ENCODE measurements at regions not wholly inside any gene's neighbourhood (a gene's known extent, or its start where the extent isn't known, plus 50 kb on each side); places are given as distances from the start of the nearest gene placed in this dataset.

- no peaks in the 10 kb centered on the region for H3K27me3 ChIP-seq
- H3K4me3 ChIP-seq, result no peak overlapping the region
- H3K36me3 ChIP-seq, result no peaks in the 10 kb centered on the region
- no peaks in the 10 kb centered on the region for H3K4me1 ChIP-seq (ENCODE audit: insufficient read depth)
- 32 to 51% (median 46%) methylated on average over 3 of the region's 3 CpGs for WGBS, 3 donors
- no peaks in the 10 kb centered on the region for H3K9me3 ChIP-seq
- intact Hi-C loops (cut with DNase I), result no loop called here
- DNase-seq, result no peak
- no peak for TF ChIP-seq POLR2A (IDR thresholded peaks at IDR 0.05)
- TF ChIP-seq CTCF (IDR thresholded peaks at IDR 0.05), result no peak
- TF ChIP-seq EP300 (IDR thresholded peaks at IDR 0.05), result no peak
- no peak overlapping the region for H3K27ac ChIP-seq
Observed at GRCh38 chr1:218939095-218939494, 234.6 kb upstream of the LYPLAL1 start.

- intact Hi-C loops (cut with DNase I), result loop anchor here in 1 of 4 donors (10.0 kb wide), 1 partner anchor 312 kb away; no protein-coding TSS in a partner anchor
- Histone ChIP-seq H3K36me3 (no peaks in the 10 kb centered on the region), H3K27ac (no peak overlapping the region), H3K27me3 (no peaks in the 10 kb centered on the region), H3K4me3 (no peak overlapping the region), H3K4me1 (ENCODE audit: insufficient read depth) (no peaks in the 10 kb centered on the region), H3K9me3 (no peaks in the 10 kb centered on the region)
- DNase-seq, result peak in 2 of 5 donors; percentile 12 to 24
- no peak for TF ChIP-seq CTCF (IDR thresholded peaks at IDR 0.05)
- no peak for TF ChIP-seq POLR2A (IDR thresholded peaks at IDR 0.05)
- TF ChIP-seq EP300 (IDR thresholded peaks at IDR 0.05), result no peak
- WGBS, 3 donors, result 29 to 32% (median 32%) methylated on average over 5 of the region's 5 CpGs
Observed at GRCh38 chr1:218942431-218942830, 231.2 kb upstream of the LYPLAL1 start.

DNA sequence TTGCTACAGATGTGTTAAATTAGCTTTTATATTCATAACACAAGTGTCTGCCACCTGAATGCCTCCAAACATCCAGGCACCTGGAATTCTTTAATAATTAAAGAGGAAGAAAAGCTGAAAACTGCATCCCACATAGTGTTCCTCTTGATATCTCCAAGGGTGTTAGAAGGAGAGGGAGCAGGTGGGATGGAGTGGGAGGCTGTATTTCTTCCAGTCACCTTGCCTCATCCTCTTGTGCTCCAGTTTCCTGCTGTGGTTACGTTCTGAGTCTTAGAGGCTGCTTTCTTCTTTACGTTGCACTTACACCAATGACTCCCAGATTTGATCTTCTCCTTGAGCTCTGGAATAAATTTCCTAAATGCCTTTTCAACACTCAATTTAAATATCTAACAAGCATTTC, 230.3 kb upstream of the LYPLAL1 start:
- Histone ChIP-seq H3K4me3 (no peak overlapping the region), H3K36me3 (no peaks in the 10 kb centered on the region), H3K27me3 (no peaks in the 10 kb centered on the region), H3K4me1 (ENCODE audit: insufficient read depth) (no peaks in the 10 kb centered on the region), H3K27ac (no peak overlapping the region), H3K9me3 (no peaks in the 10 kb centered on the region)
- intact Hi-C loops (cut with DNase I), result loop anchor here in 1 of 4 donors (10.0 kb wide), 1 partner anchor 311 kb away; no protein-coding TSS in a partner anchor
- DNase-seq, result no peak
- 91 to 96% (median 96%) methylated on average over 2 of the region's 2 CpGs for WGBS, 3 donors
- TF ChIP-seq CTCF (IDR thresholded peaks at IDR 0.05) (no peak), EP300 (IDR thresholded peaks at IDR 0.05) (no peak), POLR2A (IDR thresholded peaks at IDR 0.05) (no peak)

GRCh38 chr1:218945050-218945449, 228.6 kb upstream of the LYPLAL1 start:
- no peaks in the 10 kb centered on the region for H3K9me3 ChIP-seq
- DNase-seq, result no peak
- no peak overlapping the region for H3K27ac ChIP-seq
- H3K4me3 ChIP-seq, result no peak overlapping the region
- TF ChIP-seq EP300 (IDR thresholded peaks at IDR 0.05) (no peak), POLR2A (IDR thresholded peaks at IDR 0.05) (no peak), CTCF (IDR thresholded peaks at IDR 0.05) (no peak)
- intact Hi-C loops (cut with DNase I), result loop anchor here in 1 of 4 donors (10.0 kb wide), 1 partner anchor 310 kb away; no protein-coding TSS in a partner anchor
- no peaks in the 10 kb centered on the region for H3K27me3 ChIP-seq
- H3K4me1 ChIP-seq (ENCODE audit: insufficient read depth), result no peaks in the 10 kb centered on the region
- WGBS, 3 donors, result 97 to 100% (median 97%) methylated on average over 1 of the region's 1 CpG
- H3K36me3 ChIP-seq, result no peaks in the 10 kb centered on the region

Data from ovary (tissue), 7 donors.